ENCODE measurements at regions not wholly inside any gene's neighbourhood (a gene's known extent, or its start where the extent isn't known, plus 50 kb on each side); places are given as distances from the start of the nearest gene placed in this dataset.

DNA sequence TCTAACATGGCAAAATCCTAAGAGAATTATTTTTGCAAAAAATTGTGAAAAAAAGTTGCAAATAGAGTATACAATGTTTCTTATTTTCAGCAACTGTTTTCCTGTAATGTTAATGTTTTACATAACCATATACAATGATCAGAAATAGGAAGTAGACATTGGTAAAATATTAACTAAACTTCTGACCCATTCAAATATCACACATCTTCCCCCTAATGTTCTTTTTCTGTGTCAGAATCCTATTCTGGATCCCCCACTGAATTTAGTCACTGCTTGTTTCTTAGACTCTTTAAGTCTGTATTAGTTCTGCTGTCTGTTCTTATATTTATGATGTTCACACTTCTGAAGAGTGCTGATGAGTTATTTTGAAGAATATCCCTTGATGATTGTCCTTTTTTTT lies 62.0 kb downstream of the HFE start:
- DNase-seq, result no peak

DNA sequence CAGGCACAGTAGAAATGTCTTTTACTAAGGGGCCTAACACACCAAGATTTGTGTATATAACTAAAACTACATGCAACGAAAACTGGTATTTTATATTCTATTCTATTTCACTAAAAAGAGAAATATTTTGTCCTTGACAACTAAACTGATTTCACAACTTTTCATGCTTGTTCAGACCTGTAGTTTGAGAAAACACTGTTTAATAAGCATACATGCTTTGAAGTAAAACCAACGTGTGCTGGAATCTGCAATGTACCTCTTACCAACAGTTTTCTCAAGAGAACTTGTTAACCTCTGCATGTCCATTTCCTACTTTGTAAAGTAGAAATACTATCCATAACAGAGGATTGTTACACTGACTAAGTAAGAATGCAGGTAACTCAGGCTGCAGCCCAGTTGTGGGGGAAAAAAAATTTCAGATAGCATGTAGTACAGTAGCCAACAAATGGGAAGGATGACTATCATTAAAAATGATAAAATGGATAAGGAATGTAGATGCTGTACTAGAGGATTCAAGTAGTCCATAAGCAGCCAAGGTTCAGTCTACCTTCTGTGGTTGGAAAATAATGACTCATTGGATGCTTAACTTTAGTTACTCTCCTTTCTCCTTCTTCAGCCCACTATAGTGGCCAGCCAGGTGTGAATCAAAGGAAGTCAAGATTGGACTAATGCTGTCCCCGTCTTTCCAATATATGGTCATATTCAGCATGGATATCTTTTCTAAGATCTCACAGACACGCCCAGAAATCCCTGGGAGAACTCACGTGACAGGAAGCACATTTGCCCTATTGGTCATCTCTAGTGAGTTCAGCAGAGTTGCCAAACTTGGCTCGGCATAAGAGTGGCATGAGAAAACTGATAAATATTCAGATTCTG lies 65.2 kb downstream of the HFE start:
- no peak for DNase-seq

DNA sequence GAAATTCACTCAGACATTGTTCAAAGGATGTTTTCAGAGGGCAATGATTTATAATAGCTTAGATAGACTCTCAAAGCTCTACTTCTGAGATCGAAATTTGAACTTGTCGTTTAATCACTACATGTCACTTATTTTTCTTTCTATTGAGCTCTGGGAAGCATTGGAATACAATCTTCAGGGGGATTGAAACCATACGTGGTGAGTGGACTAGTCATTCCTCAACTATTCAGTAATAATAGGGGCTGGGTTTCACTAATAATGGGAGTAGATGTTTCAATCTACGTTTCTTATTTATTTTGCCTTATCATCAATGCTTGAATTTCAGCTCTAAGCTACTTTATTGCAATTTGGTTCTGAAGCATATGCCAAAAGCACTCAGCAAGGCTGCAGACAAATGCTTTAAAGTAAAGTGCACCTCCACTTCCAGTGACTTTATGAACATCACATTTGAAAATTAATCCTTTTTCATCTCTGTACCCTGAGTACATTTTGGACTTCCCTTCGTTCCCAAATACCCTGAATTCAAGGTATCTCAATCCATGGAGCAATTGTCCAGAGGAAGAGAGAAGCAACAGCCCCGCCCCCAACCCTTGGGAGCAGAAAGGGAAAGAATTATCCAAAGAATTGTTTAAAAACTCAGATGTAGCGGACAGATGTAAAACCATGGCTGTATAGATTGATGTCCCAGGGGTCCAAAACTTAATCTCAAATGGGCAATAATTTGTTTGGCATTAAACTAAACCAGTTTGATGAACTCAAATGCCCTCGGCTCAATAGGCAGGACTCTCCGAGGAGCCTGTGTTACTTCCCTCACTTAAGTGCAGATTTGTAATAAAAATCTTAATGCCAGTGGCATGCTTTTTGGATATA lies 68.1 kb downstream of the HFE start:
- peak; percentile 38 for DNase-seq

DNA sequence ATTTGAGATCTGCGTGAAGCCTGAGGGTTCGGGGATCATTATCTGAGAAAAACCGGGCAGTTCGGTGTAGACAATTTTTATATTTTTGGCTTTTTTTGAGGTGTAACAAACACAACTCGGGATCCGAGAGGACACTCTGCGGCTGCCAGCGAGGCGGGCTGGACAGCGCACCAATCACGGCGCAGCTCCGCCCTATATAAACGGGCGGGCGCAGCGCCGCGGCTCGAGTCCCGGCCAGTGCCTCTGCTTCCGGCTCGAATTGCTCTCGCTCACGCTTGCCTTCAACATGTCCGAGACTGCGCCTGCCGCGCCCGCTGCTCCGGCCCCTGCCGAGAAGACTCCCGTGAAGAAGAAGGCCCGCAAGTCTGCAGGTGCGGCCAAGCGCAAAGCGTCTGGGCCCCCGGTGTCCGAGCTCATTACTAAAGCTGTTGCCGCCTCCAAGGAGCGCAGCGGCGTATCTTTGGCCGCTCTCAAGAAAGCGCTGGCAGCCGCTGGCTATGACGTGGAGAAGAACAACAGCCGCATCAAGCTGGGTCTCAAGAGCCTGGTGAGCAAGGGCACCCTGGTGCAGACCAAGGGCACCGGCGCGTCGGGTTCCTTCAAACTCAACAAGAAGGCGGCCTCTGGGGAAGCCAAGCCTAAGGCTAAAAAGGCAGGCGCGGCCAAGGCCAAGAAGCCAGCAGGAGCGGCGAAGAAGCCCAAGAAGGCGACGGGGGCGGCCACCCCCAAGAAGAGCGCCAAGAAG lies 69.0 kb downstream of the HFE start:
- DNase-seq, result peak; percentile 92

DNA sequence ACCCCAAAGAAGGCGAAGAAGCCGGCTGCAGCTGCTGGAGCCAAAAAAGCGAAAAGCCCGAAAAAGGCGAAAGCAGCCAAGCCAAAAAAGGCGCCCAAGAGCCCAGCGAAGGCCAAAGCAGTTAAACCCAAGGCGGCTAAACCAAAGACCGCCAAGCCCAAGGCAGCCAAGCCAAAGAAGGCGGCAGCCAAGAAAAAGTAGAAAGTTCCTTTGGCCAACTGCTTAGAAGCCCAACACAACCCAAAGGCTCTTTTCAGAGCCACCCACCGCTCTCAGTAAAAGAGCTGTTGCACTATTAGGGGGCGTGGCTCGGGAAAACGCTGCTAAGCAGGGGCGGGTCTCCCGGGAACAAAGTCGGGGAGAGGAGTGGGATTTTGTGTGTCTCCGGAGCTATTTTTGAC lies 69.6 kb downstream of the HFE start:
- DNase-seq, result no peak

DNA sequence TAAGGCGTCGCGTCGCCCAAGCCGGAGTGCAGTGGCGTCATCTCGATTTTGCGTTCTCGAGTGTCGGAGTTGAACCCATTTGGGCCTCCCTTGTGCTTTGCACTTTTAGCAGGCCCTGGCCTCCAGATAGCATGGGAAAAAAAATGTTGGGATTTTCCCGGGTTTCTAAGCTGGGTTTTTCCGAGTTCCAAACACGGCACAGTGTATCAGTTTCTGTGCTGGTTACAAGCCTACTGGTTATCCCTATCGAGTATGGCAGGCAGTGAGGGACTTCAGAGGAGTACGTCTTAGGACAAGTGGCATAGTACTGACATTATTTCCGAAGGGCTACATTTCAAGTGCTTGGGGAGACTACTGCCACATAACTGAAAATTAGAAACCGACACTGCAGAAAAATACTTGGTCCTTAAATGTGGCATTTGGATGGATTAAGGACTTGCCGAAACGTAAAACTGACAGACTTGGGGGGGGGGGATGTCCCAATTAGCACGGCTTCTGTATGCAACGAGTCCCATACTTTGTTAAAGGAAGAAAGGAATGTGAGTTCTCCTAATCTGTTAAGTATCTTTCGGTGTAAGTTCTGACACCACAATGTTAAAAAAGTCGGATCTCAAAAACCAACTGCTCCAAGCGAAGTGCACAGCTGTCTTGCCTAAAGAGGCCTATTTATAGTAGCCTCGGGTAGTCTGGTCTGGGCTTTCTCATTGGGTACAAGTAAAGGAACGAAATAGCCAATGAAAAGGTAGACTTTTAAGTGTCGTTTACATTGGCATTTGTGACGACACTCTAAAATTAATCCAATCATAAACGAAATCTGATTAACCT lies 70.2 kb downstream of the HFE start:
- no peak for DNase-seq

DNA sequence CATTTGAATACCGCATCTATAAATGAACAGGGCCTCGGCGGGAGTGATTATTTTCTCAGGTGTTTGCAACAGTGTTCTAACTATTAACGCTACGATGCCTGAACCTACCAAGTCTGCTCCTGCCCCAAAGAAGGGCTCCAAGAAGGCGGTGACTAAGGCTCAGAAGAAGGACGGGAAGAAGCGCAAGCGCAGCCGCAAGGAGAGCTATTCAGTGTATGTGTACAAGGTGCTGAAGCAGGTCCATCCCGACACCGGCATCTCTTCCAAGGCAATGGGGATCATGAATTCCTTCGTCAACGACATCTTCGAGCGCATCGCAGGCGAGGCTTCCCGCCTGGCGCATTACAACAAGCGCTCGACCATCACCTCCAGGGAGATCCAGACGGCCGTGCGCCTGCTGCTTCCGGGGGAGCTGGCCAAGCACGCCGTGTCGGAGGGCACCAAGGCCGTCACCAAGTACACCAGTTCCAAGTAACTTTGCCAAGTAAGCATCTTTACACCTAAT lies 70.9 kb downstream of the HFE start:
- DNase-seq, result peak; percentile 98

DNA sequence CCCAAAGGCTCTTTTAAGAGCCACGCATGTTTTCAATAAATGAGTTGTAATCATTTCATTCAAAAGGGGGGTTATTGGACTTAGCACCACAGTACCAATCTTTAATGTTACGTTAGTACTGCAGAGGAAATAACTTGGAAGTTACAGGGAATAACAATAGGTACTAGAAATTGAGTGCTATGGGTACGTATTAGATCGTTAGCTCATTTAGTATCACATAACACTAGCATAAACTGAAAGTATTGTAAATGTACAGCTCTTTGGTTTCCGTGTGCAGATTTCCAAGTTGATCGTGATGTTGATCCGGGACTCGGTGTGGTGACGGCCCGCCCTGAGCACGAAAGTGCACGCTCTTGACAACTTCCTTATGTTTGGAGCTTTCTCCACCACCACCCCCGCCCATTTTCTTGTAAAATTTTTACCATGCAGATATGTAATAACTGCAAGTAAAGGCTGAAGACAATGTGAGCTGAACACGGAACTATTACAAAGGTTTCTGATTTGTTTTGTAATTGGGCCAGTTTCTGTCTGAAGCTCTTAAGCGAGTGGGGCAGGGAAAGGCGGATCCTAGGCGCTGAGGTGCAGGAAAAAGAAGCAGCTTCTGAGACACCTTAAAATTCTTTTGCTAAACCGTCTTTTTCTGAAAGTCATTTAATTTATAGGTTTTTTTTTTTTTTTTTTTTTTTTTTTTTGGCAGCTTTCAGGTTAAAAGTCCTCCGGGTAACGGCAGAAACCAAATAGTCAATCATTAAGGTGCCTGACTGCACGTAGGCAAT lies 71.5 kb downstream of the HFE start:
- peak; percentile 68 for DNase-seq

DNA sequence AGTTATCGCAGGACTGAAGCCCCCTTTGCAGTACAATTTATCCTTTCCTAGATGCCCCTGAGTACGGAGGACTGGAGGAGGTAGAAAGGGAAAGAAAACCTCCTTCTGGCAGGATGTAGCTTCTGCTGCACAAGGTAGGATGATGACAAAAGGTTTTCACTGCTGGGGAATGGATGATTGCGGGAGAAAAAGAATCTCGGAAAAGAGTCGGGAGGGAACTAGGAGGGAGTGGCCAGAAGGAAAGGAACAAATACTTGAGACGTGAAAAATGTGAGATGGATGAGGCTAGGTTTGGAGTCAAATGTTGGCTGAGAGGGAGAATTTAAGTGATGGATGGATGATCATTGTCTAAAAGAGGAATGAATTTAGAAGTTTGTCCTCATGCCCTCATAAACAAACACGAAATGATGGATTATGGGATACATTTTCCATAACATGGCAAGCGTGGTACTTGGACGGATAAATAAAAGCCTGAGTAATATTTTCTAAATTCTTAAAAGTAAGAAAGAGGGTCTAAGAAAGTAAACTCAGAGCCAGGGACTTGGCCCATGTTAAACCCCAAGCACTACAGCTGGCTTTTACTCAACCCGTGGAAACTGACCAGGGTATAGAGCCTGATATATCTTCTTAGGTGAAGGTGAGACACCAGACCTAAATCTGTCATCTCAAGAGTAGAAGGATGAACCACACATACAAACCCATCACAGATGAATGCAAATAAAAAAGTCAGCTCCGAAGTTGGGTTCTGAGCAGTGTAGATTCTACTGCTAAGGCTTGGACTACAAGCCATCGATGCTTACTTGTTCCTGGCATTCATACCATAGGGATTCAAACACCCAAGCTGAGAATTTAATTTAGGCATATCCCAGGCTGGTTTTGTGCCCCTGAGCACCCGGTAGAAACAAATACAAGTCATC lies 72.4 kb downstream of the HFE start:
- DNase-seq, result peak; percentile 54

DNA sequence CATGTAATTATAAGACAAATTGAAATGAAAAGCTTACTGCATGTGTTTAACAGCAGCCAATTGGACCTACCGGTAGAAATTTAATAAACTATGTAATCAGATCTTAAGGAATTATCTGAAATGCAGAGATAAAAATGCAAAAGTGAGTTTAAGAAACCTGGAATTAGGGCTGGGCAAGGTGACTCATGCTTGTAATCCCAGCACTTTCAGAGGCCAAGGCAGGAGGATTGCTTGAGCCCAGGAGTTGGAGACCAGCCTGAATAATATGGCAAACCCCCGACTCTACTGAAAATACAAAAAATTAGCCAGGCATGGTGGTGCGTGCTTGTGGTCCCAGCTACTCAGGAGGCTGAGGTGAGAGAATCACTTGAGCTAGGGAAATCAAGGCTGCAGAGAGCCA lies 74.1 kb downstream of the HFE start:
- DNase-seq, result no peak

DNA sequence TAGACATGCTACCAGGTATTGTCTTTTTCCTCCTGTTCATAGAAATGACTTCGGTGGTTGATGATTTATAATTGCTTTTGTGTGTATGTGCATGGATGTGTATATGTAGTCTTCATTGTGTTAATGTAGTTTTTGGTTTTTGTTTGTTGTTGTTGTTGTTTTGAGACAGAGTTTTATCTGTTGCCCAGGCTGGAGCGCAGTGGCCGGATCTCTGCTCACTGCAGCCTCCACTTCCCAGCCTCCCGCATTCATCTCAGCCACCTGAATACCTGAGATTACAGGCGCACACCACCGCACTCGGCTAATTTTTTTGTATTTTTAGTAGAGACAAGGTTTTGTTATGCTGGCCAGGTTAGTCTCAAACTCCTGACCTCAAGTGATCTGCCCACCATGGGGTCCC lies 75.2 kb downstream of the HFE start:
- DNase-seq, result no peak

DNA sequence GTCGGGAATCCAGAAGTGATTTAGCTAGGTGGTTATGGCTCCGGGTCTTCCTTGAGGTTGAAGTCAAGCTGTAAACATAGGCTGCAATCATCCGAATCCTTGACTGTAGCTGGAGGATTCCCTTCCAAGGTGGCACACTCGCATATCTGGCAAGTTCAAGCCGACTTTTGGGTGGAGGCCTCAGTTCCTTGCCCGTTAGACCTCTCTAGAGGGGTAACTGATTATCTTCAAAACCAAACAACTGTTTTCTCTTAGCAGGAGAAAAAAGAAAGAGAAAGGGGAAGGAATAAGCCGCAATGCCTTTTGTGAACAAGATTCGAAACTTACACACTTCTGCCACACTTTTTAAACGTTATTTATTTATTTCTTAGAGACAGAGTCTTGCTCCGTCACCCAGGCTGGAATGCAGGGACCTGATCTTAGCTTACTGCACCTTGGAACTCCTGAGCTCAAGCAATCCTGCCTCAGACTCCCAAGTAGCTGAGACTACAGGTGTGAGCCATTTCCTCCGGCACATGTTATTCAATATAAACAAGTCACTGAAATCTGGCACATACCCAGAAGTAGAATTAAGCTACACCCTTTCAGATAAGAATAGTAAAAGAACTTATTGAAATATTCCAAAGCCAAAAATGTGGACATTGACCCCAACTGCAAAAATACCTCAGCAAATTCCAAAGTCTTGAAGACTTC lies 76.3 kb downstream of the HFE start:
- no peak for DNase-seq

DNA sequence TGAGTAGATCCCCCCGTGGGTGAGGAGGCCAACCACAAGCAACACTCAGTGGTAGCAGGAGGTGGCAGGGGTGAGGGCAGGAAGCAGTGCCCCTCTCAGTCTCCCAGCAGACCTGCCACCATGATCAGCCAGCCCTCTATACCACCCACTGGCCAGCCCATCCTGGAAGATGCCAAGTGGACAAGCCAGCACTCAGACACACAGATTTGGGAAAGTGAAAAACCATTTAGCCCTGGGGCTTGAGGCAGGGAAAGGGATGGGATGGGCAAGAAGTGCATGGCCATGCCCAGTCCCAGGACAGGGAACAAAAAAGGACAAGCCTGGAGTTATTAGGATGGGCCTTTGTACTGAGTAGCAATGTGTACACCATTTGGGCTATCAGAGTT lies 76.9 kb downstream of the HFE start:
- no peak for DNase-seq

DNA sequence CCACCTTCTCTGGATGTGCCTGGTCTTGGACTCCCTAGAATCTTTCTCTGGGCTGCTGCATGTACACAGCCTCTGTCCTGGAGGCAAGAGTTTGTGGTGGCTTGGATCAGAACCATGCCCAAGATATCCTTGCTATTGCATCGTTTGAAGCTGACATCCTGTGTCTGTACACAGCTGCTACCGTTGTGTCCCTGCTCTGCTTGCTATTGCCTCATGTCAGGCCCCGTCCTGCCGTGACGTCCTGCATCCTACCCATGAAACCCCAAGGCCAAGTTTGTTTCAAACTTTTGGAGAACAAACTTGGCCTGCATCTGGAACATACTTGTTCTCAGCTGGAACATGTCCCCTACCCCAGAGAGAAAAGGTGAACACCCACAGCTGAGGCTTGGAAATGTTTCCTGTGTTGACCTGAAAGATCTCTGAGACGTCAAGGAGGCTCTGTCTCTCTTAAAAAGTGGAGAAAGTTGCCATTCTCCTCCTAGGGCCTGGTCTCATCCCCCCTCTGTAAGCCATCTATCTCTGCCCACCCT lies 78.1 kb downstream of the HFE start:
- no peak for DNase-seq

DNA sequence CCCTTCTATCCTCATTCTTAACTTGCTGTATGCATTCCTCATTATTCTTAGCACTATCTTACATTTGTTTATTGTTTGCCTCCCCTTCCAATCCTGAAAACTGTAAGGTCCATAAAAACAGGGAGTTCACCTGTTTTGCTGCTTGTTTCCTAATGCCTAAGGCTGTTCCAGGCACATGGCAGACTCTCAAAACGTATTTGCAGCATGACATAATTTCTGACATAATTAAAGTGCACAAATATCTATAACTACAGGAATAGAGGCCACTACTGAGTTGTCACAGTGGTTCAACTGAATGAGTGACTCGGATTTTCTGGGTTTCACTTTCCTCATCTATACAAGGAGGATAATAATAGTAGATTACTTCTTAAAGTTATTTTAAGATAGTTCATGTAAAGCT lies 83.0 kb downstream of the HFE start:
- no peak for DNase-seq

DNA sequence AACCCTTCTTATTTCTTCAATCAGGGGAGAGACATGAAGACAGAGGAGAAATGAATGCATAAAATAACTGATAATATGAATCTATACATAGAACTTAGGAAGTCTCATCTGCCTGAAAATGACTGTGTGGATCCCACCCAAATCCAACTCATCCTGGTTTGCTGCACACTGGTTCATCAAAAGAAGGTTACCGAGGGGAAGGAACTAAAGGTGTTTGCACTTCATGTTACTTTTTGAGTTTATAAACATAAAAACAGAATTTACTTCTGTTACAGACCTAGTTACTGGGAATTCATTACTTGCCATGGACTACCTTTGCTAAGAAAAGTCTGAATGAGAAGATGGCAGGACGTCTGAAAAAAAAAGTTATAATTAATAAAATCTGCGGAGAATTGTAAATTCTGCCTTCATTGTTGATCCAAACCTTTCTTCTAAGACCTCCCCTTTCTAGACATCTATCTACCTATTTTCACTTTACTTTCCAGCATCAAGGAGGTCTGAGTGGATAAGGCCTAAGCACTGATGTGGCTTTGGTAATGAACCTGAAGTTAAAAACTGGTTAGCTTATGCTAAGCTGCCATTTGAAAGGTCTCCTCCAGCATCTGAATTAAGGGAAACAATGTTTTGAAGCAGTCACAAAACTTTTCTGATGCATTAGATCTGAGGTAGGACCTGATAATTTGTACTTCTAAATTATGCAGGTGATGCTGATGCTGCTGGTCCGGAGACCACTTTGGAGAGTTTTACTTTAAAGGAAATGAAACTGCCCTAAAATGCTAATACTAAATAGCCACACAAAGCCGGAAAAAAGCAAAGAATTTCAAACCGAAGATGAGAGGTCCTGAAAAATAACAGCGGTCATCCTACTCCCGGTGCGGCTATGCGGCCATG lies 84.0 kb downstream of the HFE start:
- DNase-seq, result no peak

DNA sequence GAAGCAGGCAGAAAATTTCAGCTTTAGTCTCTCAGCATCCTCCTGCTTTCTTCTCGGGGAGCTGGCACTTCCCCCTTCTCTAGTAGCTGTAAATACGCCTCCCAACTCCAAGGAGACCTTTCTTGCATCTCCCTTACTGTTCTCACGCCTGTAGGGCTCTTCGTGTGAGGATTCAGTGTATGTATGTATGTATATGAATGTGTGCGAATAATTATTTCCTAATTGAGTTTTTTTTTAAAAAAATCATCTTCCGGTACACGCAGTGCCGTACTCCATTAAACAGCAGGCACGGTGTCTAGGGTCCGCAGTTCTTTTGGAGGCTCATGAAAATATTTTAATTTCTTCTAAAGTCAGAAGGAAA lies 85.4 kb downstream of the HFE start:
- DNase-seq, result peak; percentile 53

DNA sequence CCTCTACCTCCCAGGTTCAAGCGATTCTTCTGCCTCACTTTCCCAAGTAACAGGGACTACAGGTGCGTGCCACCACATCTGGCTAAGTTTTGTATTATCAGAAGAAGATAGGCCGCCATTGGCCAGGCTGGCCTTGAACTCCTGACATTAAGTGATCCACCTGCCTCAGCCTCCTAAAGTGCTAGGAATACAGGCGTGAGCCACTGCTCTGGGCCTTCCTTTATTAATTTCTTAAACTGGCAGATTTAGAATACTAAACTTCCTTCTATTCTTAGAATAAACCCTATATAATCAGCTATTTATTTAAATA lies 86.6 kb downstream of the HFE start:
- no peak for DNase-seq

DNA sequence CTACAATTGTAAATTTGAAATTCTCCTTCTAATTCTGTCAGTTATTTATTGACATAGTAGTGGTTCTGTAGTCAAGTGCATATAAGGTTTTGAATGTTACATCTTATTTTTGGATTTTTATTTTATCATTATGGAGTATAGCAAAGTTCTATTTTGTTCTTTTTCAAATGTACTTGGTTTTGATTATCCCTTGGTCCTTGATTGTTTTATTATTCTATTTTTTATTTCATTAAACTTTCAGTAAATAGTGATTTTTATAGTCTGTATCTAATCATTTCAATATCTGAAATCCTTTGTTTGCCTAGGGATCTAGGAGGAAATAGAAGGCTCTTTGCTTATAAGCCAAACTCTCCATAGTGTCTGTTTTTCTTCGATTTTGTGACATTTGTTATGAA lies 87.8 kb downstream of the HFE start:
- DNase-seq, result no peak

All from EL (cell line).